Heart right ventricle (tissue), 16 donors: ENCODE measurements at regions not wholly inside any gene's neighbourhood (a gene's known extent, or its start where the extent isn't known, plus 50 kb on each side); places are given as distances from the start of the nearest gene placed in this dataset.

Source experiments
- ATAC-seq, 8 donors: fragments of 200-7000 bp; cut with Tn5 transposase; one replicate each; pipeline ENCODE4 v1.9.1; 2020; ENCODE audit warnings: mild to moderate bottlenecking in 8 of 8, moderate library complexity in 8 of 8, moderate number of reproducible peaks in 1 of 8
- DNase-seq, 2 donors: peaks; one replicate each; pipeline ENCODE4 v3.0.0-alpha.2; 2020
- H3K27ac ChIP-seq, 10 donors: fragments of 200-600 bp; sonication (generic) in 2 of 10; one replicate each; pipeline versions ENCODE4 v1.5.0 to v1.8.0; 2020 to 2022; ENCODE audit warnings: mild to moderate bottlenecking in 3 of 10
- H3K27me3 ChIP-seq, 7 donors: fragments of 200-600 bp; one replicate each; pipeline ENCODE4 v1.8.0; 2021 to 2022; ENCODE audit warnings: mild to moderate bottlenecking in 2 of 7
- H3K36me3 ChIP-seq, 9 donors: fragments of 200-600 bp; sonication (generic) in 1 of 9; one replicate each; pipeline versions ENCODE4 v1.5.0 to v1.8.0; 2020 to 2022; ENCODE audit warnings: mild to moderate bottlenecking in 2 of 9
- H3K4me1 ChIP-seq, 9 donors: fragments of 200-600 bp; sonication (generic) in 1 of 9; one replicate each; pipeline versions ENCODE4 v1.5.0 to v1.8.0; 2020 to 2022; ENCODE audit warnings: mild to moderate bottlenecking in 4 of 9
- H3K4me3 ChIP-seq, 10 donors: fragments of 200-600 bp; sonication (generic) in 2 of 10; one replicate each; pipeline versions ENCODE4 v1.5.0 to v1.8.0; 2020 to 2022; ENCODE audit warnings: mild to moderate bottlenecking in 7 of 10, moderate library complexity in 2 of 10
- H3K9me3 ChIP-seq, 11 donors: fragments of 200-600 bp in 10 of 11; sonication (generic) in 2 of 11; one replicate each; pipeline versions ENCODE4 v1.5.0 to v1.8.0; 2013 to 2022; ENCODE audit warnings: mild to moderate bottlenecking in 2 of 11, control low read depth in 1 of 11, moderate library complexity in 1 of 11
- CTCF ChIP-seq, 9 donors: fragments of 200-600 bp; sonication (generic) in 2 of 9; IDR thresholded peaks; one replicate each; pipeline versions ENCODE4 v1.5.0 to v1.8.0; 2021 to 2022; ENCODE audit warnings: antibody characterized with exemption in 9 of 9, mild to moderate bottlenecking in 5 of 9, moderate library complexity in 1 of 9
- WGBS, 2 donors: extraction: QIAGEN DNeasy Blood & Tissue Kit; methylation state at CpG; one replicate each; pipeline ENCODE4 v1.1.7; 2013; ENCODE audit warnings: inconsistent platforms in 1 of 2; 5-methylcytosine and 5-hydroxymethylcytosine counted together
- intact Hi-C, 10 donors: fragments of 100-400 bp; cut with DNase I; formaldehyde crosslinking; loops; one replicate each; pipeline versions ENCODE4 v1.11.1 to v1.14.2; 2022
- donor health status: Arrhythmogenic right ventricular cardiomyopathy.
- donor health status: ischemic (EF 13 %, LVEDD 7.1; RV severe dilation, severe dysfunction).
- donor health status: healthy with polysubstance abuse.
- donor health status: DM: no; HTN: yes; CAD: no.
- donor health status: DM: no; HTN: no; CAD: no.
- donor health status: ischemic (EF 25% LVEDD 6.9; RV normal size, moderate dysfunction).
- donor health status: ischemic (EF 25% LVEDD 5.7; RV mildly dilated, moderate dysfunction).
- donor health status: healthy.
- donor health status: DM: yes; HTN: yes; CAD: no.
- donor health status: Ischemic cardiomyopathy.
- donor health status: ischemic (EF 35%, LVEDD 5.7; RV mildly dilated, moderate dysfunction).
- donor health status: nonischemic (EF 11% LVEDD 7.7; RV severe dilation, severe dysfunction).
- donor health status: DM: yes; HTN: yes; CAD: no.
- donor health status: PGD.
- donor health status: ischemic (EF 29% LVEDD 5.4; RV normal size, mild dysfunction).
- donor health status: nonischemic (EF 23%, LVEDD 6.1; RV moderate dilation, normal function).

- intact Hi-C loops, result loop anchor here in 2 of 10 donors (10.0 kb wide), 2 partner anchors 302 to 912 kb away; no protein-coding TSS in a partner anchor
- DNase-seq (no peak), ATAC-seq (no peak)
- Histone ChIP-seq H3K4me1 (peaks cover 0 to 5% (median 0%) of the 10 kb centered on the region in 9 donors), H3K9me3 (no peaks in the 10 kb centered on the region), H3K27ac (no peak overlapping the region), H3K27me3 (no peaks in the 10 kb centered on the region), H3K4me3 (no peak overlapping the region), H3K36me3 (no peaks in the 10 kb centered on the region)
- WGBS, 2 donors, result 86% methylated on average over 4 of the region's 4 CpGs
- TF ChIP-seq CTCF (IDR thresholded peaks at IDR 0.05), result no peak
Observed at GRCh38 chr16:54806881-54807360, 123.7 kb upstream of the IRX5 start.

DNA sequence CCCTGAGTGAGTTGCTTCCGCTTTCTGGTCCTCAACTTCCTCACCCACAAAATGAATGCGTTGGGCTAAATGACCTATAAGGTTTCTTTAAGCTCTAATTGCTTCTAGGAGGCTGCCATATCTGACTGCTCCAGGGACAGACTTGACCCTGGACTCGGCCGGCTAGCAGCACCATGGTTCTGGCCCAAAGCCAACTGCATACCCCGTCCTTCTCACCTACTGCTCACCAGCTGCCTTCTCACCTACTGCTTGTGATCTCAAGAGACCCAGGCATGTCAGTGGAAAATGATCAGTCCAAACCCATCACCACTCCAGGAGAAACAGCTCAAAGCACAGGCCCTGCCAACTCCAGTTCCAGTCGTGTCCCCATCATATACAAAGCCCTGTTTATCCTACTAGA, 124.3 kb upstream of the IRX5 start:
- ATAC-seq (no peak), DNase-seq (no peak)
- intact Hi-C loops, result loop anchor here in 2 of 10 donors (10.0 kb wide), 2 partner anchors 302 to 912 kb away; no protein-coding TSS in a partner anchor
- H3K9me3 ChIP-seq, result no peaks in the 10 kb centered on the region
- TF ChIP-seq CTCF (IDR thresholded peaks at IDR 0.05), result no peak
- no peak overlapping the region for H3K4me3 ChIP-seq
- 67 to 71% methylated on average over 6 of the region's 6 CpGs for WGBS, 2 donors
- no peaks in the 10 kb centered on the region for H3K36me3 ChIP-seq
- H3K27ac ChIP-seq, result no peak overlapping the region
- no peaks in the 10 kb centered on the region for H3K27me3 ChIP-seq
- H3K4me1 ChIP-seq, result peaks cover 0 to 5% (median 0%) of the 10 kb centered on the region in 9 donors

DNA sequence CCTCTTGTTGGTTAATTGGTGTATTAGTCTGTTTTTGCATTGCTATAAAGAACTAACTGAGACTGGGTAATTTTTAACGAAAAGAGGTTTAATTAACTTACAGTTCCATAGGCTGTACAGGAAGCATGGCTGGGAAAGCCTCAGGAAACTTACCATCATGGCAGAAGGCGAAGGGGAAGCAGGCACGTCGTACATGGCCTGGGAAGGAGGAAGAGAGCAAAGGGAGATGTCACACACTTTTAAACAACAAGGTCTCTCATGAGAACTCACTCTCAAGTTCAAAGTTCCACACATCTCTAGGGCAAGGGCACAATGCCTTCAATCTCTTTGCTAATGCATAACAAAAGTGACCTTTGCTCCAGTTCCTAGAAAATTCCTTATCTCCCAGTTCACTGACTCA, 125.0 kb upstream of the IRX5 start:
- DNase-seq (no peak), ATAC-seq (no peak)
- H3K36me3 ChIP-seq, result no peaks in the 10 kb centered on the region
- WGBS, 2 donors, result 88 to 95% methylated on average over 4 of the region's 4 CpGs
- H3K27me3 ChIP-seq, result no peaks in the 10 kb centered on the region
- intact Hi-C loops, result loop anchor here in 2 of 10 donors (10.0 kb wide), 2 partner anchors 301 to 911 kb away; no protein-coding TSS in a partner anchor
- no peak overlapping the region for H3K4me3 ChIP-seq
- TF ChIP-seq CTCF (IDR thresholded peaks at IDR 0.05), result no peak
- H3K9me3 ChIP-seq, result no peaks in the 10 kb centered on the region
- H3K27ac ChIP-seq, result no peak overlapping the region
- peaks cover 0 to 5% (median 0%) of the 10 kb centered on the region in 9 donors for H3K4me1 ChIP-seq

- 87% methylated on average over 9 of the region's 9 CpGs for WGBS, 2 donors
- TF ChIP-seq CTCF (IDR thresholded peaks at IDR 0.05), result no peak
- Histone ChIP-seq H3K4me1 (peaks cover 0 to 5% (median 0%) of the 10 kb centered on the region in 9 donors), H3K4me3 (no peak overlapping the region), H3K27ac (no peak overlapping the region), H3K27me3 (no peaks in the 10 kb centered on the region), H3K9me3 (peaks cover 0 to 20% (median 7%) of the 10 kb centered on the region in 11 donors), H3K36me3 (no peaks in the 10 kb centered on the region)
- no peak for DNase-seq
- ATAC-seq, result no peak
- intact Hi-C loops, result loop anchor here in 3 of 10 donors (5.0 to 10.0 kb wide), 3 partner anchors 296 to 906 kb away; no protein-coding TSS in a partner anchor
Observed at GRCh38 chr16:54801057-54801844, 129.4 kb upstream of the IRX5 start.
